Astrocyte (in vitro differentiated cells and primary cell): ENCODE measurements at regions not wholly inside any gene's neighbourhood (a gene's known extent, or its start where the extent isn't known, plus 50 kb on each side); places are given as distances from the start of the nearest gene placed in this dataset.

Experiments used
- DNase-seq: peaks from one replicate; pipeline ENCODE4 v3.0.0-alpha.2; 2010; ENCODE audit warnings: low read depth
- FAIRE-seq: peaks from 2 replicates; lab custom pipeline; 2011; peaks lifted over from hg19 to GRCh38; lab: Jason Lieb, UNC
- H2AFZ ChIP-seq: 2 replicates; pipeline ENCODE4 v1.6.0; 2012; ENCODE audit warnings: low read depth, low read length, inconsistent platforms
- H3K27ac ChIP-seq: 2 replicates; pipeline ENCODE4 v1.5.1; 2011; ENCODE audit warnings: low read depth, low read length, inconsistent platforms
- H3K27me3 ChIP-seq: 2 replicates; pipeline ENCODE4 v1.6.0; 2011; ENCODE audit warnings: low read length, inconsistent platforms; ENCODE audit not compliant: insufficient read depth
- H3K36me3 ChIP-seq: 2 replicates; pipeline ENCODE4 v1.5.1; 2011; ENCODE audit warnings: low read length, inconsistent platforms; ENCODE audit not compliant: insufficient read depth
- H3K4me1 ChIP-seq: 2 replicates; pipeline ENCODE4 v1.5.1; 2011; ENCODE audit warnings: low read length, inconsistent platforms; ENCODE audit not compliant: insufficient read depth
- H3K4me2 ChIP-seq: 2 replicates; pipeline ENCODE4 v1.6.0; 2012; ENCODE audit warnings: low read length, inconsistent platforms
- H3K4me3 ChIP-seq: 2 replicates; pipeline ENCODE4 v1.5.1; 2011; ENCODE audit warnings: low read depth, mild to moderate bottlenecking, low read length, inconsistent platforms; ENCODE audit not compliant: insufficient read depth
- H3K79me2 ChIP-seq: 2 replicates; pipeline ENCODE4 v1.6.0; 2012; ENCODE audit warnings: mild to moderate bottlenecking, low read length, inconsistent platforms; ENCODE audit not compliant: insufficient read depth
- H3K9ac ChIP-seq: 2 replicates; pipeline ENCODE4 v1.6.0; 2012; ENCODE audit warnings: mild to moderate bottlenecking, low read length, inconsistent platforms
- H3K9me3 ChIP-seq: 2 replicates; pipeline ENCODE4 v1.5.1; 2012; ENCODE audit warnings: low read depth, mild to moderate bottlenecking, low read length, inconsistent platforms; ENCODE audit not compliant: insufficient read depth
- H4K20me1 ChIP-seq: 2 replicates; pipeline ENCODE4 v1.6.0; 2012; ENCODE audit warnings: low read length, inconsistent platforms; ENCODE audit not compliant: insufficient read depth
- H3K27ac Mint-ChIP-seq: one replicate; pipeline ENCODE4 v1.8.0; 2021; ENCODE audit warnings: mild to moderate bottlenecking, mixed read lengths; ENCODE audit not compliant: unreplicated experiment
- H3K27me3 Mint-ChIP-seq: one replicate; pipeline ENCODE4 v1.8.0; 2021; ENCODE audit warnings: low read depth, mixed read lengths; ENCODE audit not compliant: unreplicated experiment
- H3K36me3 Mint-ChIP-seq: one replicate; pipeline ENCODE4 v1.8.0; 2021; ENCODE audit warnings: low read depth, mixed read lengths; ENCODE audit not compliant: unreplicated experiment
- H3K4me1 Mint-ChIP-seq: one replicate; pipeline ENCODE4 v1.8.0; 2021; ENCODE audit warnings: low read depth, mixed read lengths; ENCODE audit not compliant: unreplicated experiment
- H3K4me3 Mint-ChIP-seq: one replicate; pipeline ENCODE4 v1.8.0; 2021; ENCODE audit warnings: mild to moderate bottlenecking, moderate library complexity, mixed read lengths; ENCODE audit not compliant: unreplicated experiment
- H3K9me3 Mint-ChIP-seq: one replicate; pipeline ENCODE4 v1.8.0; 2021; ENCODE audit warnings: mild to moderate bottlenecking, mixed read lengths; ENCODE audit not compliant: unreplicated experiment
- CTCF ChIP-seq: IDR thresholded peaks from 2 replicates; pipeline ENCODE4 v1.5.1; 2011; ENCODE audit warnings: low read depth, mild to moderate bottlenecking, inconsistent platforms, low read length, moderate library complexity; ENCODE audit not compliant: insufficient read depth
- EZH2 ChIP-seq: IDR thresholded peaks from 2 replicates; pipeline ENCODE4 v1.6.1; 2012; ENCODE audit warnings: mild to moderate bottlenecking, low read length, inconsistent platforms; ENCODE audit not compliant: insufficient read depth

GRCh38 chr16:80105751-80106150, 435.0 kb upstream of the DYNLRB2 start:
- no peak for DNase-seq
- Mint-ChIP-seq H3K9me3 (no peaks in the 10 kb centered on the region), H3K4me3 (no peak overlapping the region), H3K27me3 (no peaks in the 10 kb centered on the region), H3K36me3 (no peaks in the 10 kb centered on the region), H3K27ac (no peak overlapping the region), H3K4me1 (peaks cover 13% of the 10 kb centered on the region)
- no peak overlapping the region for H3K4me3 ChIP-seq
- H3K9ac ChIP-seq: no peak overlapping the region
- H3K27me3 ChIP-seq: no peaks in the 10 kb centered on the region
- no peak for TF ChIP-seq EZH2
- TF ChIP-seq CTCF: no peak
- H3K79me2 ChIP-seq: no peaks in the 10 kb centered on the region
- peaks cover 8% of the 10 kb centered on the region for H3K4me1 ChIP-seq
- H3K27ac ChIP-seq: no peak overlapping the region
- no peaks in the 10 kb centered on the region for H3K9me3 ChIP-seq
- H2AFZ ChIP-seq: no peak overlapping the region
- H4K20me1 ChIP-seq: no peaks in the 10 kb centered on the region
- no peak for FAIRE-seq
- no peaks in the 10 kb centered on the region for H3K36me3 ChIP-seq
- H3K4me2 ChIP-seq: no peak overlapping the region

- TF ChIP-seq CTCF (no peak), EZH2 (no peak)
- no peaks in the 10 kb centered on the region for H3K36me3 ChIP-seq
- no peaks in the 10 kb centered on the region for H3K79me2 ChIP-seq
- H3K27ac Mint-ChIP-seq: peak overlapping the region; percentile 82
- H3K27me3 ChIP-seq: no peaks in the 10 kb centered on the region
- no peak overlapping the region for H3K4me3 Mint-ChIP-seq
- H3K4me2 ChIP-seq: peak overlapping the region; percentile 29
- no peaks in the 10 kb centered on the region for H3K36me3 Mint-ChIP-seq
- no peak overlapping the region for H3K4me3 ChIP-seq
- no peak overlapping the region for H2AFZ ChIP-seq
- peak; percentile 64 for DNase-seq
- no peak overlapping the region for H3K27ac ChIP-seq
- H3K9me3 ChIP-seq: no peaks in the 10 kb centered on the region
- H4K20me1 ChIP-seq: no peaks in the 10 kb centered on the region
- peak; percentile 81 for FAIRE-seq
- peaks cover 13% of the 10 kb centered on the region for H3K4me1 Mint-ChIP-seq
- peaks cover 8% of the 10 kb centered on the region for H3K4me1 ChIP-seq
- H3K27me3 Mint-ChIP-seq: no peaks in the 10 kb centered on the region
- H3K9ac ChIP-seq: no peak overlapping the region
- H3K9me3 Mint-ChIP-seq: no peaks in the 10 kb centered on the region
Observed at GRCh38 chr16:80105160-80105559, 435.6 kb upstream of the DYNLRB2 start.

GRCh38 chr16:80104401-80104800, 436.4 kb upstream of the DYNLRB2 start:
- FAIRE-seq: no peak
- peaks cover 8% of the 10 kb centered on the region for H3K4me1 ChIP-seq
- H3K79me2 ChIP-seq: no peaks in the 10 kb centered on the region
- no peaks in the 10 kb centered on the region for H4K20me1 ChIP-seq
- H2AFZ ChIP-seq: no peak overlapping the region
- no peak for DNase-seq
- H3K27ac ChIP-seq: no peak overlapping the region
- H3K27me3 ChIP-seq: no peaks in the 10 kb centered on the region
- H3K36me3 ChIP-seq: no peaks in the 10 kb centered on the region
- no peaks in the 10 kb centered on the region for H3K9me3 ChIP-seq
- TF ChIP-seq CTCF: no peak
- TF ChIP-seq EZH2: no peak
- Mint-ChIP-seq H3K27me3 (no peaks in the 10 kb centered on the region), H3K36me3 (no peaks in the 10 kb centered on the region), H3K27ac (no peak overlapping the region), H3K4me1 (peaks cover 13% of the 10 kb centered on the region), H3K4me3 (no peak overlapping the region), H3K9me3 (no peaks in the 10 kb centered on the region)
- no peak overlapping the region for H3K4me3 ChIP-seq
- H3K4me2 ChIP-seq: no peak overlapping the region
- H3K9ac ChIP-seq: no peak overlapping the region
